HAP-1 (cell line): ENCODE measurements at regions not wholly inside any gene's neighbourhood (a gene's known extent, or its start where the extent isn't known, plus 50 kb on each side); places are given as distances from the start of the nearest gene placed in this dataset.

Source experiments
- DNase-seq, 2 experiments: peaks; one replicate each; pipeline ENCODE4 v3.0.0-alpha.2; 2016 to 2020; ENCODE audit warnings: low spot score in 2 of 2
- H3K27me3 ChIP-seq: fragments of 250-450 bp; sonication (Bioruptor Pico); 2 replicates; pipeline ENCODE4 v1.5.1; 2020; ENCODE audit warnings: low read depth, mild to moderate bottlenecking, moderate library complexity
- H3K36me3 ChIP-seq: fragments of 250-450 bp; sonication (Bioruptor Pico); replicated peaks from 2 replicates; pipeline ENCODE4 v1.5.1; 2020; ENCODE audit warnings: mild to moderate bottlenecking
- H3K4me1 ChIP-seq: fragments of 250-450 bp; sonication (Bioruptor Pico); 2 replicates; pipeline ENCODE4 v1.5.1; 2020; ENCODE audit warnings: mild to moderate bottlenecking
- H3K4me3 ChIP-seq: fragments of 250-450 bp; sonication (Bioruptor Pico); 2 replicates; pipeline ENCODE4 v1.5.1; 2020; ENCODE audit warnings: mild to moderate bottlenecking, moderate library complexity
- H3K9me3 ChIP-seq: fragments of 250-450 bp; sonication (Bioruptor Pico); 2 replicates; pipeline ENCODE4 v1.5.1; 2020; ENCODE audit warnings: mild to moderate bottlenecking, moderate library complexity
- in situ Hi-C: fragments of 300-500 bp; cut with MboI; formaldehyde crosslinking; loops from 3 replicates; pipeline ENCODE4 v1.14.3; 2020; ENCODE audit warnings: low sequenced_read_pairs, inconsistent platforms, mixed read lengths

- Histone ChIP-seq H3K4me1 (no peaks in the 10 kb centered on the region), H3K4me3 (no peak overlapping the region), H3K9me3 (0 out of 2 replicates have a peak, but pooled peaks cover 2% of the 10 kb centered on the region), H3K36me3 (no peaks in the 10 kb centered on the region), H3K27me3 (no peaks in the 10 kb centered on the region)
- in situ Hi-C loops: no loop called here
- no peak for DNase-seq
Observed at GRCh38 chr6:97909380-97909779, 626.4 kb upstream of the MMS22L start.

DNA sequence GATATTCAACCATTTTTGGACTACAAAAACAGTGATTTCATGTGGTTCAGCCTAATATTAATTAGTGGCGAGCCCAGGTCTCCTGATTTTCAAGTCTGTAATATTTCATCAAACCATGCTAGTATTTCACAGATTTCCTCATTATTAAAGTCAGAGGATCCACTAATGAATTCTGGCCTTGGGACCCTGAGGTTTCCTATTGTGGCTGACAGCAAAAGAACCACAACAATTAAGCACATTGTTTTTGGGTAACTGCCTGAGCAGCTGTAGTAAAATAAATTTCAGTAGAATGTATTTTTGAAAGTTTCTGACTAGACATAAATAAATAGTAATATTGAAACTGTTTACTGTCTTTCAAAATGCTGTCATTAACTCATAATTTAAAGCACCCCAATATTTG is 630.7 kb upstream of the MMS22L start:
- no peak for DNase-seq
- peaks cover 4% of the 10 kb centered on the region; the same call in 1 of the 2 replicates for H3K4me1 ChIP-seq
- H3K4me3 ChIP-seq: no peak overlapping the region
- H3K36me3 ChIP-seq: no peaks in the 10 kb centered on the region
- in situ Hi-C loops: no loop called here
- no peaks in the 10 kb centered on the region for H3K9me3 ChIP-seq
- H3K27me3 ChIP-seq: no peaks in the 10 kb centered on the region

DNA sequence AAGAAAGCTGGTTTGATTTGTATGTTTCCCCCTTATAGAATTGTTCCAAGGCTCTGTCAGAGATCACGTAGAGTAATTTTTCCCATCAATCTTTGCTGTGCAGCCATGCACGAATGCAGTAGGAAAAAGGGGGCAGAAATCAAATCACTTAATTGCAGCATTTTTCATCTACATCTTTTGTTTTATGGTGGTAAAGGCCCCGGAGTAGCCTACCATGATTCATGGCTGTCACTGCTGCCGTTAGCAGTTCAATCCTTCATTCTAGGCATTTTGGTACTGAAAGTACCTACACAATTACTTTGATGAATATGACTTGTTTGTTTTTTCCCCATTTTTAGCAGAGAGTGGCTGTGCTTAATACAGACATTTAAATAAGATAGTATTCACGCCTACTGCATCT is 631.9 kb upstream of the MMS22L start:
- H3K4me1 ChIP-seq: peaks cover 4% of the 10 kb centered on the region; the same call in 1 of the 2 replicates
- no peak for DNase-seq
- no peaks in the 10 kb centered on the region for H3K36me3 ChIP-seq
- no peak overlapping the region for H3K4me3 ChIP-seq
- no peaks in the 10 kb centered on the region for H3K27me3 ChIP-seq
- in situ Hi-C loops: no loop called here
- no peaks in the 10 kb centered on the region for H3K9me3 ChIP-seq

DNA sequence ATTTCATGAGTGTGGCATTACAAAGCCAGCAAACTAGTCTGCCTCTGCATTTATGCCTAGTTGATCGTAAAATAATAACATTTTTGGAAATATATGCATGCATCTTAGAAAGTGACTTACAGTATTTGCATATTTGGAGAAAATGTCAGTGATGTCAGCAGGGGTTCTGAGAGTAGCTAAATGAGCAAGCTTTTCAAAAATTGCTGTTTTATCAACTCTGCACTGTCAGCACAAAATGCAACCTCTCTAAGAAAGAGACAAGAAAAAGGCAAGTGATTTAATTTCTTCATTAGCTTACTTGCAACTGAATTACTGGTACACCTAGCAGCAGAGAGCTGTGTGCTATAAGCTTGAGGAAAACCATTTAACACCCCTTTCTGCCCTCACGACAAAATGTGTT is 632.5 kb upstream of the MMS22L start:
- Histone ChIP-seq H3K4me1 (peaks cover 4% of the 10 kb centered on the region; the same call in 1 of the 2 replicates), H3K36me3 (no peaks in the 10 kb centered on the region), H3K9me3 (no peaks in the 10 kb centered on the region), H3K27me3 (no peaks in the 10 kb centered on the region), H3K4me3 (no peak overlapping the region)
- DNase-seq: peak in 1 of 2 experiments; percentile 7
- in situ Hi-C loops: no loop called here

DNA sequence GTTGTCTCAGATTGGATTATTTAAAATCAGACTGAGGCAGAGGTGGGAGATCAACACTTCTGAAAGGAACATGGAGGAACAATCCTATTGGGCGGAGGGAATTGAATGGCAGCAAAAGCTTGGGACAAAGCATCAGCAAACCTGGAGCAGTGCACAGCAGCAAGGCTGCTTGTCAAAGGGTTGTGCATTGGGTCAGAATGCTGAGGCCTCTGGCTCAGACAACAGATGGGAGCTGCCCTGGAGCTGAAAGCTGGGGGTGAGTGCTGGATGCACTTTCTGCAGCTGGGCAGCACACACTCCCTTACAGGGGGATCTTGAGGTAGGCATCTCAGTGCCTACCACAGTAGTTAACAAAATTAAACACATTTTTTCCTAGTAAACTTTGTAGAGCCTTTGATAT is 634.4 kb upstream of the MMS22L start:
- in situ Hi-C loops: no loop called here
- Histone ChIP-seq H3K4me3 (no peak overlapping the region), H3K27me3 (no peaks in the 10 kb centered on the region), H3K4me1 (peaks cover 4% of the 10 kb centered on the region; the same call in 1 of the 2 replicates), H3K36me3 (no peaks in the 10 kb centered on the region), H3K9me3 (no peaks in the 10 kb centered on the region)
- DNase-seq: no peak

GRCh38 chr6:97919046-97919445 is 636.0 kb upstream of the MMS22L start:
- no peak for DNase-seq
- Histone ChIP-seq H3K36me3 (no peaks in the 10 kb centered on the region), H3K4me3 (no peak overlapping the region), H3K9me3 (no peaks in the 10 kb centered on the region), H3K27me3 (no peaks in the 10 kb centered on the region), H3K4me1 (peaks cover 4% of the 10 kb centered on the region; the same call in 1 of the 2 replicates)
- in situ Hi-C loops: no loop called here

DNA sequence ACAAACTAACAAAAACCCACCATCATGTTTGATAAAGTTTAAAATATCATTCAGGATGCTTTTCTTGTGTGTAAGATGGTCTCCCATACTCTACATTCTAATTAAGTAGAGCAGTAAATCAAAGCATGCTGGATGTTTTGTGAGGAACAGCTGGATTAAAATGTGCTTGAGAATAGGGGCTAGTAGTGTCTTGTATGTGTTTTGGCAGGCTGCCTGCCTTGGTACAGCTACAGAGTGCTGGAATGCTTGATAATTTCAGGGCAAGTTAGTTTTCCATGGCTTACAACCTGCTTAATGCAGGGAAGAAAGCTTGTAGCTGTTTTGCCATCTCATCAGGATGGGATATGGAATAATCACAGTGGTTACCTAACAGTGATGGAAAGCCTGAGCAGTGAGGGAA is 636.6 kb upstream of the MMS22L start:
- Histone ChIP-seq H3K4me1 (peaks cover 4% of the 10 kb centered on the region; the same call in 1 of the 2 replicates), H3K27me3 (no peaks in the 10 kb centered on the region), H3K9me3 (no peaks in the 10 kb centered on the region), H3K36me3 (no peaks in the 10 kb centered on the region), H3K4me3 (no peak overlapping the region)
- in situ Hi-C loops: no loop called here
- DNase-seq: no peak

GRCh38 chr6:97923249-97923648 is 640.2 kb upstream of the MMS22L start:
- no peaks in the 10 kb centered on the region for H3K4me1 ChIP-seq
- no peak overlapping the region for H3K4me3 ChIP-seq
- H3K36me3 ChIP-seq: no peaks in the 10 kb centered on the region
- no peaks in the 10 kb centered on the region for H3K9me3 ChIP-seq
- H3K27me3 ChIP-seq: no peaks in the 10 kb centered on the region
- DNase-seq: no peak
- in situ Hi-C loops: no loop called here

DNA sequence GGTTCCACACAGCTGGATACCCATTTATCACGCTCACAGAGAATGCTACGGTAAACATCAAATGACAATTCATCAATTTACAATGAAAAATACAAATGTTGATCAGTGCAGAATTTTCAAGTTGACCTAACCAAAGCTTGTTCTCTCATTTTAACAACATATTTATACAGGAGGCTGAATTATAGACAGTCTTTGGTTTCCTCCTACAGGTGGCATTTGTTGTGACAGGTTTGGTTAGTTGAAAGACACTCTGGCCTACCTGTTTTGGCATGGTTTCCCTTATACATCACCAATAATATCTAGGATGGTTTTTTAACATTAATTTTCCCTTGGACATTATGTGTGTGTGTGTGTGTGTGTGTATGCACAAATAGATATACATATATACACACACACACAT is 642.5 kb upstream of the MMS22L start:
- DNase-seq: no peak
- Histone ChIP-seq H3K4me1 (no peaks in the 10 kb centered on the region), H3K27me3 (no peaks in the 10 kb centered on the region), H3K36me3 (no peaks in the 10 kb centered on the region), H3K4me3 (no peak overlapping the region), H3K9me3 (no peaks in the 10 kb centered on the region)
- in situ Hi-C loops: no loop called here

GRCh38 chr6:97939440-97940168 is 656.6 kb upstream of the MMS22L start:
- Histone ChIP-seq H3K27me3 (no peaks in the 10 kb centered on the region), H3K4me3 (no peak overlapping the region), H3K9me3 (no peaks in the 10 kb centered on the region), H3K4me1 (no peaks in the 10 kb centered on the region), H3K36me3 (no peaks in the 10 kb centered on the region)
- in situ Hi-C loops: no loop called here
- no peak for DNase-seq

DNA sequence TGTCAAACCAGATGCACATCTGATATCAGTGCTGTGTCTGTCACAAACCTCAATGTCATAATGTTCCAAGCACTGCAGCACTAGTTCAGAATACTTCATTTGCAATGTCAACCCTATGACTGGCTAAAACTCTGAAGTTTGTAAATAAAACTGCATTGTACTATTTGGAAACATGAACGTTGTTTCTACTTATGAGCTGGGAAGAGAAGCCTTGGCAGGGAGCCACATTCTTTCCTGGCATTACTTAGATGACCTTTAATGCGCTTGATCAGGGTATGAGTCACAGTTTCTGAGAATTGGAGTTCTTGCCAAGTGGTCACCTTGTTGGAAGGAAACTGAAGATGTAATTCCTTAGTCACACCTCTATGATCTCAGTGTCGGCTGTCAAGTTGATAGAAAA is 664.8 kb upstream of the MMS22L start:
- Histone ChIP-seq H3K4me1 (no peaks in the 10 kb centered on the region), H3K4me3 (no peak overlapping the region), H3K9me3 (no peaks in the 10 kb centered on the region), H3K36me3 (no peaks in the 10 kb centered on the region), H3K27me3 (no peaks in the 10 kb centered on the region)
- peak; percentile 3 to 24 for DNase-seq
- in situ Hi-C loops: no loop called here

DNA sequence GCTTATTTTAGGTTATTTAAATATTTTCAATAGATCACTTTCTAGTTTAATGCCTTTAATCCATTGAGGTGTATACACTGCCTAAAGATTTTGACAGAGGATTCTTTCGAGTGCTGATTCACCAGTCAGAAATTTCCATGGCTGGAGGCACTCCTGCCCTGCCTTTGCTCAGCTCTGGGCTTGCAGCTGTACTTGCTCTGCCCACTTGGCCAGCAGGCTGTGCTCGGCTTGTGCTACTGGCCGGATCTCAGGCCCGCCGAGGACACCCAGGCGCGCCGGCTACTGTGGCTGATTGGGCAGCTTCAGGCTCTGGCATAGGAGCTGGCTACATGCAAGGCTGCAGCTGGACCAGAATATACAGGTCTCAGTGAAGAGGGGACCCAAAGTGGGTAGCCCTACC is 675.1 kb upstream of the MMS22L start:
- no peaks in the 10 kb centered on the region for H3K9me3 ChIP-seq
- in situ Hi-C loops: no loop called here
- no peaks in the 10 kb centered on the region for H3K36me3 ChIP-seq
- no peaks in the 10 kb centered on the region for H3K4me1 ChIP-seq
- H3K4me3 ChIP-seq: no peak overlapping the region
- DNase-seq: no peak
- peaks cover 3% of the 10 kb centered on the region; the same call in 1 of the 2 replicates for H3K27me3 ChIP-seq

- in situ Hi-C loops: no loop called here
- H3K27me3 ChIP-seq: peaks cover 3% of the 10 kb centered on the region
Observed at GRCh38 chr6:97963193-97963592, 680.2 kb upstream of the MMS22L start.

DNA sequence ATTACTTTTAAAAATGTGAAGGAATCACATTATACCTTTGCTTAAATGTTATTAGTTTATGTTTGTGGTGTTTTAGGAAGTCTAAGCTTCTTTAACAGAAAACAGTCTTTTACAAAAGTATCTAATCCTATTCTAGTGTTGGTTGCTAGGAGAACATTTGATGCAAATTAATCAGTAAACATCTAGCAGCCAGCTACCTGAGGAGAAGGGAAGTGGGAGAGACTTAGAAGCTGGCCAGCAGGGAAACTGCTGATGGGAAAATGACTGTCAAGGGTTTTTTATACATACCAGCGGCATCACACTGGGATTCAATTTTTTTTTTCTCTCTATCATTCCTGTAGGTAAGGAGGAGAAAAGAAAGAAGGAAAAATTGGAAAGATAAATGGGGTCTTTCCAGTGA is 686.0 kb upstream of the MMS22L start:
- no peaks in the 10 kb centered on the region; the same call in 1 of the 2 replicates for H3K27me3 ChIP-seq
- no peak for DNase-seq
- H3K36me3 ChIP-seq: no peaks in the 10 kb centered on the region
- in situ Hi-C loops: no loop called here
- no peak overlapping the region for H3K4me3 ChIP-seq
- H3K9me3 ChIP-seq: no peaks in the 10 kb centered on the region
- H3K4me1 ChIP-seq: no peaks in the 10 kb centered on the region

More at GRCh38 chr6:97963193-97963592, 680.2 kb upstream of the MMS22L start:
- Histone ChIP-seq H3K4me3 (no peak overlapping the region), H3K9me3 (no peaks in the 10 kb centered on the region), H3K4me1 (no peaks in the 10 kb centered on the region), H3K36me3 (no peaks in the 10 kb centered on the region)
- DNase-seq: no peak

GRCh38 chr6:97977084-97977483 is 694.1 kb upstream of the MMS22L start:
- Histone ChIP-seq H3K36me3 (no peaks in the 10 kb centered on the region), H3K4me3 (no peak overlapping the region), H3K9me3 (no peaks in the 10 kb centered on the region), H3K27me3 (no peaks in the 10 kb centered on the region), H3K4me1 (no peaks in the 10 kb centered on the region)
- no peak for DNase-seq
- in situ Hi-C loops: no loop called here
